ENCODE measurements at regions not wholly inside any gene's neighbourhood (a gene's known extent, or its start where the extent isn't known, plus 50 kb on each side); places are given as distances from the start of the nearest gene placed in this dataset.
"Not testable (repeated sequence)": the region's sequence is repeated elsewhere in the genome, so short reads cannot be mapped to it uniquely, and the experiment has no call there.

DNA sequence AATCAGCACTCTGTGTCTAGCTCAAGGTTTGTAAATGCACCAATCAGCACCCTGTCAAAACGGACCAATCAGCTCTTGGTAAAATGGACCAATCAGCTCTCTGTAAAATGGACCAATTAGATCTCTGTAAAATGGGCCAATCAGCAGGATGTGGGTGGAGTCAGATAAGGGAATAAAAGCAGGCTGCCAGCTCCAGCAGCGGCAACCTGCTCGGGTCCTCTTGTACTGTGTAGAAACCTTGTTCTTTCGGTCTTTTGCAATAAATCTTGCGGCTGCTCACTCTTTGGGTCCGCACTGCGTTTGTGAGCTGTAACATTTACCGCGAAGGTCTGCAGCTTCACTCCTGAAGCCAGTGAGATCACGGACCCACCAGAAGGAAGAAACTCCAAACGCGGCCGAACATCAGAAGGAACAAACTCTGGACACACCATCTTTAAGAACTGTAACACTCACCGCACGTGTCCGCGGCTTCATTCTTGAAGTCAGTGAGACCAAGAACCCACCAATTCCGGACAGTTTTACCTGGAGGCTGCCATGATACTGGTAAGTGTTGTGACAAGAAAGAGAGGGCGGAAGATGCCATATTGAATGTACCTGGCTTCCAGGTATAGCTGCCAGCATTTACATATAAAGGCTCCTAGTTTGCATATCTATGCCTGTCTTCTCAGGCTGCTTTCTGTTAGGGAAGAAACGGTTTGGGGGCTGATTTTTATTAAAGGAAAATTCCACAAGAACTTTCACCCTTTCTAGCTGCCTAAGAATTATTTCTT, 758.5 kb upstream of the CTNND2 start:
- Histone ChIP-seq H3K4me2 (ENCODE audit: low read length) (no peak overlapping the region), H3K36me3 (ENCODE audit: control insufficient read depth, low read length) (no peaks in the 10 kb centered on the region), H3K9me2 (replicated peaks; ENCODE audit: control insufficient read depth, low read length) (no peaks in the 10 kb centered on the region), H3K4me1 (ENCODE audit: control insufficient read depth, low read length) (no peaks in the 10 kb centered on the region), H3F3A (ENCODE audit: control insufficient read depth, insufficient read depth) (no peaks in the 10 kb centered on the region), H3K27me3 (ENCODE audit: control insufficient read depth, low read length) (no peaks in the 10 kb centered on the region), H4K20me1 (ENCODE audit: control insufficient read depth, insufficient read depth, low read depth, low read length) (no peaks in the 10 kb centered on the region), H3K79me2 (ENCODE audit: control insufficient read depth, low read length) (no peaks in the 10 kb centered on the region), H3K9me3 (ENCODE audit: control insufficient read depth, insufficient read depth, low read length) (peaks cover 13% of the 10 kb centered on the region), H3K4me3 (ENCODE audit: low read length) (no peak overlapping the region), H3K27ac (ENCODE audit: low read depth, low read length) (no peak overlapping the region)
- TF ChIP-seq, protein P1, sequence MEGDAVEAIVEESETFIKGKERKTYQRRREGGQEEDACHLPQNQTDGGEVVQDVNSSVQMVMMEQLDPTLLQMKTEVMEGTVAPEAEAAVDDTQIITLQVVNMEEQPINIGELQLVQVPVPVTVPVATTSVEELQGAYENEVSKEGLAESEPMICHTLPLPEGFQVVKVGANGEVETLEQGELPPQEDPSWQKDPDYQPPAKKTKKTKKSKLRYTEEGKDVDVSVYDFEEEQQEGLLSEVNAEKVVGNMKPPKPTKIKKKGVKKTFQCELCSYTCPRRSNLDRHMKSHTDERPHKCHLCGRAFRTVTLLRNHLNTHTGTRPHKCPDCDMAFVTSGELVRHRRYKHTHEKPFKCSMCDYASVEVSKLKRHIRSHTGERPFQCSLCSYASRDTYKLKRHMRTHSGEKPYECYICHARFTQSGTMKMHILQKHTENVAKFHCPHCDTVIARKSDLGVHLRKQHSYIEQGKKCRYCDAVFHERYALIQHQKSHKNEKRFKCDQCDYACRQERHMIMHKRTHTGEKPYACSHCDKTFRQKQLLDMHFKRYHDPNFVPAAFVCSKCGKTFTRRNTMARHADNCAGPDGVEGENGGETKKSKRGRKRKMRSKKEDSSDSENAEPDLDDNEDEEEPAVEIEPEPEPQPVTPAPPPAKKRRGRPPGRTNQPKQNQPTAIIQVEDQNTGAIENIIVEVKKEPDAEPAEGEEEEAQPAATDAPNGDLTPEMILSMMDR (IDR thresholded peaks at IDR 0.05; ENCODE audit: low read depth, low read length, poor library complexity, severe bottlenecking): no peak
- TF ChIP-seq EZH2phosphoT487 (IDR thresholded peaks at IDR 0.05; ENCODE audit: borderline replicate concordance, low read length): no peak

DNA sequence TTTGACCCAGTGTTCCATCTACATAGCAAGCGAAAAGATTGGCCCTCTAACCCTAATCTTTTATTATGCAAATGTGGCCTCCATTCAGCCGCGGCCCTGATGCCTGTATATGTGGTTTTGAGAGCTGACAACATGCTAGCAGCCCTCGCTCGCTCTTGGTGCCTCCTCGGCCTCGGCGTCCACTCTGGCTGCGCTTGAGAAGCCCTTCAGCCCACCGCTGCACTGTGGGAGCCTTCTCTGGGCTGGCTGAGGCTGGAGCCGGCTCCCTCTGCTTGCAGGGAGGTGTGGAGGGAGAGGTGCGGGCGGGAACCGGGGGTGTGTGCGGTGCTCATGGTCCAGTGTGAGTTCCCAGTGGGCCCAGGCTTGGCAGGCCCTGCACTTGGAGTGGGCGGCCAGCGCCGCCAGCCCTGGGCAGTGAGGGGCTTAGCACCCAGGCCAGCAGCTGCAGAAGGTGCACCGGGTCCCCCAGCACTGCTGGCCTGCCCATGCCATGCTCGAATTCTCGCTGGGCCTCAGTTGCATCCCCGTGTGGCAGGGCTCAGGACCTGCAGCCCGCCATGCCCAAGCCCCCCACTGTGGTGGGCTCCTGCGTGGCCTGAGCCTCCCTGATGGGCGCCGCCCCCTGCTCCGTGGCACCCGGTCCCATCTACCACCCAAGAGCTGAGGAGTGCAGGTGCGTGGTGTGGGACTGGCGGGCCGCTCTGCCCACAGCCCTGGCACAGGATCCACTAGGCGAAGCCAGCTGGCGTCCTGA, 757.5 kb upstream of the CTNND2 start:
- Histone ChIP-seq H3K27ac (ENCODE audit: low read depth, low read length) (no peak overlapping the region), H3F3A (ENCODE audit: control insufficient read depth, insufficient read depth) (no peaks in the 10 kb centered on the region), H3K4me1 (ENCODE audit: control insufficient read depth, low read length) (no peaks in the 10 kb centered on the region), H4K20me1 (ENCODE audit: control insufficient read depth, insufficient read depth, low read depth, low read length) (no peaks in the 10 kb centered on the region), H3K4me3 (ENCODE audit: low read length) (no peak overlapping the region), H3K9me2 (replicated peaks; ENCODE audit: control insufficient read depth, low read length) (no peaks in the 10 kb centered on the region), H3K36me3 (ENCODE audit: control insufficient read depth, low read length) (no peaks in the 10 kb centered on the region), H3K4me2 (ENCODE audit: low read length) (no peak overlapping the region), H3K79me2 (ENCODE audit: control insufficient read depth, low read length) (no peaks in the 10 kb centered on the region), H3K9me3 (ENCODE audit: control insufficient read depth, insufficient read depth, low read length) (peaks cover 13% of the 10 kb centered on the region), H3K27me3 (ENCODE audit: control insufficient read depth, low read length) (no peaks in the 10 kb centered on the region)
- no peak for TF ChIP-seq EZH2phosphoT487 (IDR thresholded peaks at IDR 0.05; ENCODE audit: borderline replicate concordance, low read length)
- TF ChIP-seq, protein P1 (IDR thresholded peaks at IDR 0.05; ENCODE audit: low read depth, low read length, poor library complexity, severe bottlenecking): no peak

DNA sequence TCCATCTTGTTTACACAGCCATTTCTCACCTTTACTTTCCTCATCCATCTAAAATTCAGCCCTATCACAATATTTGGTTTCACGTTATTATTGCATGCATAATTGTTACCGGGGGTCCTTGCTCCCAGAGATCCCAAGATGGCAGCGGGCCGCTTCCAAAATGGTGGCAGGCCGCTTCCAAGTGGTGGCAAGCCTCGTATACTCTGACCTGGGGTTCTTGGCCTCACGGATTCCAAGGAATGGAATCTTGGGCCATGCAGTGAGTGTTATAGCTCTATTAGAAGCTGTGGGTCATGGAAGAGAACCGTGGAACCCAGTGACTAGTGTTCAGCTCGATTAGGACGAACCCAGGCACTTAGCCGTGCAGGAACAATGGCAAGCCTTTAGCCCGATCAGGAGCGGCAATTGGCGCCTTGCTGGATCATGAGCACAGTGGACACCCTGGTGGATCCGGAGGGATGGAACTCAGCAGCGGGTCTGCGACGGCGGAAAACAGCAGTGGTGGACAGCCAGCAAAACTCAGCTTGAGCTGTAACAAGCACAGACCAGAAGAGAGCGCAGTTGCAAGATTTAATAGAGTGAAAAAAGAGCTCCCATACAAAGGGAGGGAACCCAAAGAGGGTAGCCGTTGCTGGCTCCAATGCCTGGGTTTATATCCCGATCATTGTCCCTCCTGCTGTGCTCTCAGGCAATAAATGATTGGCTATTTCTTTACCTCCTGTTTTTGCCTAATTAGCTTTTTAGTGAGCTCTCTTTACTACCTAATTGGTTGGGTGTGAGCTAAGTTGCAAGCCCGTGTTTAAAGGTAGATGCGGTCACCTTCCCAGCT, 756.2 kb upstream of the CTNND2 start:
- H3K36me3 ChIP-seq (ENCODE audit: control insufficient read depth, low read length); H3F3A ChIP-seq (ENCODE audit: control insufficient read depth, insufficient read depth); H3K4me1 ChIP-seq (ENCODE audit: control insufficient read depth, low read length); H3K9me2 ChIP-seq (replicated peaks; ENCODE audit: control insufficient read depth, low read length); H3K4me2 ChIP-seq (ENCODE audit: low read length); H4K20me1 ChIP-seq (ENCODE audit: control insufficient read depth, insufficient read depth, low read depth, low read length); H3K4me3 ChIP-seq (ENCODE audit: low read length); H3K27me3 ChIP-seq (ENCODE audit: control insufficient read depth, low read length); H3K79me2 ChIP-seq (ENCODE audit: control insufficient read depth, low read length); H3K27ac ChIP-seq (ENCODE audit: low read depth, low read length): not testable (repeated sequence)
- peaks cover 13% of the 10 kb centered on the region for H3K9me3 ChIP-seq (ENCODE audit: control insufficient read depth, insufficient read depth, low read length)

All from DOHH2 (cell line).